Caco-2 (cell line): ENCODE measurements at regions not wholly inside any gene's neighbourhood (a gene's known extent, or its start where the extent isn't known, plus 50 kb on each side); places are given as distances from the start of the nearest gene placed in this dataset.

ENCODE experiments used
- BruUV-seq: library from RNA; stranded (reverse); fragments of 400-500 nt; replicated peaks from 2 replicates; lab custom pipeline; 2021; lab: Mats Ljungman, UMichigan
- CTCF ChIA-PET: fragments of 300-600 bp; sonication (Branson Sonifier 250); formaldehyde crosslinking; loops from one replicate; lab custom pipeline; 2022; ENCODE audit warnings: antibody characterized with exemption; lab: Charles Lee
- POLR2A ChIA-PET: fragments of 300-600 bp; sonication (Branson Sonifier 250); formaldehyde crosslinking; loops from one replicate; lab custom pipeline; 2022; ENCODE audit warnings: antibody characterized with exemption; lab: Charles Lee
- DNase-seq, 2 experiments: peaks; one replicate each; pipeline versions ENCODE4 v3.0.0 to v3.0.0-alpha.2; 2020 to 2022
- H3K27me3 ChIP-seq: replicated peaks from 2 replicates; pipeline ENCODE4 v1.6.0; 2011; ENCODE audit warnings: low read length; ENCODE audit not compliant: control insufficient read depth, insufficient read depth
- H3K36me3 ChIP-seq: 2 replicates; pipeline ENCODE4 v1.5.1; 2011; ENCODE audit warnings: low read length; ENCODE audit not compliant: control insufficient read depth, insufficient read depth
- H3K4me1 ChIP-seq: fragments of 250-450 bp; sonication (Bioruptor Pico); 2 replicates; pipeline ENCODE4 v1.5.1; 2020; ENCODE audit warnings: mild to moderate bottlenecking
- H3K4me3 ChIP-seq: 2 replicates; pipeline ENCODE4 v1.5.1; 2011; ENCODE audit warnings: low read depth, mild to moderate bottlenecking, control low read depth, low read length
- H3K9me3 ChIP-seq: fragments of 250-450 bp; sonication (Bioruptor Pico); 2 replicates; pipeline ENCODE4 v1.5.1; 2020; ENCODE audit warnings: mild to moderate bottlenecking, moderate library complexity
- H3K27ac Mint-ChIP-seq: one replicate; pipeline ENCODE4 v1.8.0; 2022; ENCODE audit warnings: mixed read lengths; ENCODE audit not compliant: unreplicated experiment
- H3K27me3 Mint-ChIP-seq: one replicate; pipeline ENCODE4 v1.8.0; 2022; ENCODE audit warnings: mixed read lengths; ENCODE audit not compliant: insufficient read depth, unreplicated experiment
- H3K36me3 Mint-ChIP-seq: one replicate; pipeline ENCODE4 v1.8.0; 2022; ENCODE audit warnings: mild to moderate bottlenecking, mixed read lengths; ENCODE audit not compliant: insufficient read depth, unreplicated experiment
- H3K4me1 Mint-ChIP-seq: one replicate; pipeline ENCODE4 v1.8.0; 2022; ENCODE audit warnings: low read depth, mixed read lengths; ENCODE audit not compliant: unreplicated experiment
- H3K4me3 Mint-ChIP-seq: one replicate; pipeline ENCODE4 v1.8.0; 2022; ENCODE audit warnings: mild to moderate bottlenecking, moderate library complexity, mixed read lengths; ENCODE audit not compliant: unreplicated experiment
- H3K9me3 Mint-ChIP-seq: one replicate; pipeline ENCODE4 v1.8.0; 2022; ENCODE audit warnings: mixed read lengths; ENCODE audit not compliant: unreplicated experiment
- CTCF ChIP-seq, 2 experiments: fragments of 200-600 bp in 1 of 2; IDR thresholded peaks; 1 replicate in 1 of 2; 2 replicates in 1 of 2; pipeline versions ENCODE4 v1.5.1 to v1.8.0; 2011 to 2022; ENCODE audit warnings: antibody characterized with exemption in 1 of 2, control low read depth in 1 of 2, inconsistent platforms in 1 of 2, low read depth in 1 of 2, low read length in 1 of 2, mild to moderate bottlenecking in 1 of 2, moderate library complexity in 1 of 2; ENCODE audit not compliant: insufficient read depth in 1 of 2, severe bottlenecking in 1 of 2, unreplicated experiment in 1 of 2
- intact Hi-C: fragments of 100-400 bp; cut with micrococcal nuclease; formaldehyde crosslinking; loops from one replicate; pipeline ENCODE4 v1.10.0; 2022; ENCODE audit not compliant: unreplicated experiment

GRCh38 chr16:59686405-59686804, 952.3 kb upstream of the GOT2 start:
- H3K4me3 ChIP-seq: no peak overlapping the region
- H3K27me3 ChIP-seq: no peaks in the 10 kb centered on the region
- ChIA-PET POLR2A (no interaction called here), CTCF (no interaction called here)
- H3K9me3 Mint-ChIP-seq: peaks cover 16% of the 10 kb centered on the region
- H3K4me1 Mint-ChIP-seq: no peaks in the 10 kb centered on the region
- BruUV-seq: no TSS peak
- no peak for DNase-seq
- peaks cover 3% of the 10 kb centered on the region; the same call in 1 of the 2 replicates for H3K9me3 ChIP-seq
- H3K4me1 ChIP-seq: no peaks in the 10 kb centered on the region
- H3K27me3 Mint-ChIP-seq: no peaks in the 10 kb centered on the region
- intact Hi-C loops: no loop called here
- H3K4me3 Mint-ChIP-seq: no peak overlapping the region
- no peaks in the 10 kb centered on the region for H3K36me3 Mint-ChIP-seq
- H3K36me3 ChIP-seq: no peaks in the 10 kb centered on the region
- TF ChIP-seq CTCF (IDR thresholded peaks at IDR 0.05; ENCODE audit: insufficient read depth in 1 of 2, low read depth in 1 of 2, low read length in 1 of 2, severe bottlenecking in 1 of 2, unreplicated experiment in 1 of 2): no peak
- H3K27ac Mint-ChIP-seq: no peak overlapping the region

- POLR2A ChIA-PET: no interaction called here
- H3K4me1 ChIP-seq: no peaks in the 10 kb centered on the region
- intact Hi-C loops: no loop called here
These were observed 950.8 kb upstream of the GOT2 start for GRCh38 chr16:59684911-59685310.

GRCh38 chr16:59683709-59684108, 949.6 kb upstream of the GOT2 start:
- H3K9me3 Mint-ChIP-seq: peaks cover 23% of the 10 kb centered on the region
- no peak for TF ChIP-seq CTCF (IDR thresholded peaks at IDR 0.05; ENCODE audit: insufficient read depth in 1 of 2, low read depth in 1 of 2, low read length in 1 of 2, severe bottlenecking in 1 of 2, unreplicated experiment in 1 of 2)
- Histone ChIP-seq H3K4me3 (no peak overlapping the region), H3K9me3 (peaks cover 3% of the 10 kb centered on the region; the same call in 1 of the 2 replicates), H3K4me1 (no peaks in the 10 kb centered on the region), H3K27me3 (no peaks in the 10 kb centered on the region), H3K36me3 (no peaks in the 10 kb centered on the region)
- no peak overlapping the region for H3K27ac Mint-ChIP-seq
- intact Hi-C loops: no loop called here
- BruUV-seq: no TSS peak
- no peaks in the 10 kb centered on the region for H3K4me1 Mint-ChIP-seq
- DNase-seq: no peak
- H3K27me3 Mint-ChIP-seq: no peaks in the 10 kb centered on the region
- H3K36me3 Mint-ChIP-seq: no peaks in the 10 kb centered on the region
- no peak overlapping the region for H3K4me3 Mint-ChIP-seq
- POLR2A ChIA-PET: no interaction called here
- CTCF ChIA-PET: no interaction called here

More at GRCh38 chr16:59684911-59685310, 950.8 kb upstream of the GOT2 start:
- Histone ChIP-seq H3K4me3 (no peak overlapping the region), H3K9me3 (peaks cover 3% of the 10 kb centered on the region; the same call in 1 of the 2 replicates), H3K27me3 (no peaks in the 10 kb centered on the region), H3K36me3 (no peaks in the 10 kb centered on the region)
- DNase-seq: no peak
- CTCF ChIA-PET: no interaction called here
- no peaks in the 10 kb centered on the region for H3K27me3 Mint-ChIP-seq
- no TSS peak for BruUV-seq
- no peak overlapping the region for H3K4me3 Mint-ChIP-seq
- H3K36me3 Mint-ChIP-seq: no peaks in the 10 kb centered on the region
- H3K9me3 Mint-ChIP-seq: peaks cover 16% of the 10 kb centered on the region
- H3K27ac Mint-ChIP-seq: no peak overlapping the region
- no peaks in the 10 kb centered on the region for H3K4me1 Mint-ChIP-seq
- no peak for TF ChIP-seq CTCF (IDR thresholded peaks at IDR 0.05; ENCODE audit: insufficient read depth in 1 of 2, low read depth in 1 of 2, low read length in 1 of 2, severe bottlenecking in 1 of 2, unreplicated experiment in 1 of 2)
